ENCODE measurements at regions not wholly inside any gene's neighbourhood (a gene's known extent, or its start where the extent isn't known, plus 50 kb on each side); places are given as distances from the start of the nearest gene placed in this dataset.

GRCh38 chr1:189936861-189937260 is 540.8 kb downstream of the BRINP3 start:
- no peak for TF ChIP-seq CTCF (IDR thresholded peaks at IDR 0.05)
- TF ChIP-seq ZFX (IDR thresholded peaks at IDR 0.05; ENCODE audit: borderline replicate concordance) = no peak

Data from 22Rv1 (cell line).